Superior temporal gyrus (tissue), 1 donor: ENCODE measurements at regions not wholly inside any gene's neighbourhood (a gene's known extent, or its start where the extent isn't known, plus 50 kb on each side); places are given as distances from the start of the nearest gene placed in this dataset.

Experiments used
- DNase-seq: peaks from one replicate; pipeline ENCODE4 v3.0.0-alpha.2; 2016; ENCODE audit errors: extremely low spot score

GRCh38 chr2:45337481-45337880 is 273.6 kb downstream of the SRBD1 start:
- DNase-seq = no peak

- no peak for DNase-seq
Measured at GRCh38 chr2:45334205-45334604, 276.9 kb downstream of the SRBD1 start.

DNA sequence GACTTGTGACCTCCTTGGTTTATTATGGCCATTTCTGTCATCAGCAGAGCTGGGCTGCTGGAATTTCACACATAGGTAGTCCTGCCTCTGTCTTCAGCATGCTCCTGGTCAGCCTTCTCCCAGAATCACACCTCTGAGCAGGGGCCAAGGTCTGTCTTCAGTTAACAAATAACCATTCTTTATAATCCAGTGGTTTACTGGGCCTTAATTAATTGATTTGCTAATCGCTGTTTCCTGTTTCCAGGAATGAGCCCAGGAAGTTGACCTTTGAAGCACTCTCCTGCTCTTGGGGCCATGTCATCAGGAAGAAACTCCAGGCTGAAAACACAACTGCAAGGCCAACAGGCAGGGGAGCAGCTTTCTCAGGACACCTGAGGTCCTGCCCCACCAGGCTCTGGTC is 278.5 kb downstream of the SRBD1 start:
- no peak for DNase-seq

GRCh38 chr2:45332094-45332493 is 279.0 kb downstream of the SRBD1 start:
- DNase-seq = no peak

GRCh38 chr2:45331410-45331786 is 279.7 kb downstream of the SRBD1 start:
- DNase-seq = no peak

DNA sequence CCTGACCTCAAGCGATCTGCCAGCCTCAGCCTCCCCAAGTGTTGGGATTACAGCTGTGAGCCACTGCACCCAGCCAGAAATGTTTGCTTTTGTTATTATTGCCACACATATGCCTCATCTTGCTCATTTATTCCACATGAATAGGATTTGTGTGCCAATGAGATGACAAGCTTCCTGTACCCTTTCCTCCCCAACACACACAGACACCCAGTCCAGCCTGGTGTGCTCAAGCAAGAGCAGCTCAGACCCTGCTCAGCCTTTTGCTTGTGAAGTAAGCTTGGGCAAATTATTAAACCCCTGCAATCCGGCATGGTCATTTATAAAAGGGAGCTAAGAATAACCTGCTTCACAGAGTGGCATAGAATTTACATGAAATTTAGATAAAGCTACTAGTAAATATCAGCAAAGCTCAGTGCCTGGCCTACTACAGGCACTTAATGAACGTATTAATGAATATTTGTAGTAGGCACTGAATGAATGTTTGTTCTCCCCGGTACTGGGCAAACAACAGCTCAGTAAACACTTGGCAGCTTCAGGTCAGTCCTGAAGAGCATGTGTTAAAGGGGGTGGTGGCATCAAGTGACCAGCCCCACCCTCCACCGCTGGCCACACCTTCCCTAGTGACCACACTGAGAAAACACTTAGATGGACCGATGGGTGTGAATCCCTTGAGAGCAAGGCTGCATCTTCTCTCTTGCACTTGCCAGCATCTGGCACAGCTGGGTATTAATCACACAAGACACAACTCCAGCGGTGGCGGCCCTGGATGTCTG is 280.2 kb downstream of the SRBD1 start:
- no peak for DNase-seq

DNA sequence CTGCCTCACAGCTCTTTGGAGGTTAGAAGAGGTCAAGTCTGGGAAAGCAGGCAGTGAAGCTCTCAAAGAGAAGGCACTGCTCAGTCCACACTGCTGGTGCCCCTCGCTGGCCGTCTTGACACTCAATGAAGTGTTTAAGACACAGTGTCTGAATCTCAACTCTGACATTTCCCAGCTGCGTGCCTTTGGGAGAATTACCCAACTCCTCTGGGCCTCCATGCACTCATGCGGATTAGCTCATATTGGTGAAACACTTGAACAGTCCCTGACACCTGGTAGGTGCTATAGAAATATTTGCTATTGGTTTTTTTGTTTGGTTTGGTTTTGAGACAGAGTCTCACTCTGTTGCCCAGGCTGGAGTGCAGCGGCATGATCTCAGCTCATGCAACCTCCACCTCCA is 281.0 kb downstream of the SRBD1 start:
- DNase-seq = no peak

DNA sequence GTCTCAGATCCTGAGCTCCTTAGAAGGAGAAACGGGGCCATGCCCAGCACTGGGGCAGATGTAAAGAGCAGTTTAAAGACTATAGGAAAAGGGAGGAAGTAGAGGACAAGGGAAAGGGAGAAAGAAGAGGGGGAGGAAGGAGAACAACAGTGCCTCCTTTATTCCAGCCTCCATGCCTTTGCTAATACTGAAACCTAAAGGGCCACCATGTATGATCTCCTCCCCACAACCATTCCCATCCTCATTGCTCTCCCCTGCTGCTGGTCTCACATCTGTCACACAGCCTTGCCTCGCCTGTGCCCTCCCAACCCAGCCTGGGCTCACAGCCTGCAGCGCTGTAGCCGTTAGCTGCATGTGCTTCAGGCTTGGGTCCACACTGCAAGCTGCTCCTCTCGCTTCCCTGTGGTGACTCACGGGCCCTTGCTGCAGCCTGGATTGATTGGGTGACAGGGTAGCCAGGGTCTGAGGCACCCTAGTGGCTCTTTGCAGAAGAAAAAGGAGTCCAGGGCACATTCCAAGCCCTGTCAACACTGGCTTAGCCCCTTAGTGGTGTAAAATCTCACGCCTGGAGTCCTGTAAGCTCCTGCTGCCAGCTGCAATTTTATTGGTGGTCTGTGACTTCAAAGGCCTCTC is 281.9 kb downstream of the SRBD1 start:
- no peak for DNase-seq

DNA sequence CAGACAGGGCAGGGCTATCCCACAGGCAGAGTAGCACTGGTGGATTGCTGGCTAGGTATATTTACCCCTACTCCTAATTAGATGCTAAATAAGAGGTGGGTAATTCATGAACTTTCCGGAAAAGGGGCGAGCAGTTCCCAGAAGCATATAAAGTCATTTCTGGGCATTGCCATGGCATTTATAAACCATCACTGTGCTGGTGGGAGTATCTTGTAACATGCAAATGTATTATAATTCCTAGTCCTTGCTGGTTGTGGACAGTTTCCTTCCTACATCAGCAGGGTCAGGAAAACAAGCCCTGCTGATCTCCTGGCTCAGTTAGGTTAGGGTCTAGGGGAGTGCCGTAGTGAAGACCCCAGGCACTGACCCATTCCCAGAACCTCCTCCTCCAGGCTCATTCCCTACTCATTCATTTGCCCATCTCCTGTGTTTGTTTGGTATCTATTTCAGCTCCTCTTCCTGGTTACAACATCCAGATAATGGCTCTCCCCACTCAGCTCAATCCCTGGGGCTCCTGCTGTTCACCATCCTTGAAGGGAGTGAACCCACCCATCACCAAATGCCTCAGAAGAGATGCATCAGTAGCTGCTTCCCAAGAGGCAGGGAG is 282.7 kb downstream of the SRBD1 start:
- DNase-seq = no peak

DNA sequence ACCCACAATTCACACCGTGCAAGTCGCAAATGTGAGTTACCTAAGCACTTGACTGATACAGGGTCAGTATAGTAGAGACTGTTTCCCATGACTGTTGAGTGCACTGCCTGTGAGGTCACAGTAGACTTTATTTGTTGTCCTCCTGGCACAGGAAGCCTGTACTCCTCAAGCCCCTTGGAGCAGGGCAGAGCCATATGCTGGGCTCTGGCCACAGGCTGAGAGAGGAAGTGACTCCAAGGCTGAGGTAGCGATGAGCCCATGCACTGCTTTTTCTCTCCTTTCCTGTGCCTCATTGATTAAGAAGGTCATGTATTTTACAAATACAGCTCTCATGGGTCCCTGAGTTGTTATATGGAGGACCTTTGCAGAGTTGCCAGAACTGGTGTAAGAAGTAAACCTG is 287.7 kb downstream of the SRBD1 start:
- DNase-seq = no peak

- no peak for DNase-seq
Measured at GRCh38 chr2:45320956-45321355, 290.1 kb downstream of the SRBD1 start.

- DNase-seq = no peak
Measured at GRCh38 chr2:45319683-45320455, 291.2 kb downstream of the SRBD1 start.

DNA sequence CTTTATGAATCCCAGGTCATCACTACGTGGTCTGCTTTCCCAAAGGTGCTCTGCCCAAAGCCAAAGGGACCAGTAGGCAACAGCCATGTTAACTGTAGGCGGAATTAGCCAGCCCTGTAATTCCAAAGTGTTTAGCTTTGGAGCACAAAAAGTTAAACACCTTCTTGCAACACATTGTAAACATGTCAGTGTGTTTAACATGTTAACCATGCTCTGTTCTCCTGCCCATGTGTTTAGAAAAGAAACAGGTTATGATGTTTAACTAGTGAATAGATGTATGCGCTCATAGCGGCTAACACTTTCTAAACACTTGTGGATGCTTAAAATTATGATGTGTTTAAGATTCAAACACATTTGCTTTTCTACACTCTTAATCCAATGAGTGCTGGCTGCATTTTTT is 292.4 kb downstream of the SRBD1 start:
- no peak for DNase-seq

DNA sequence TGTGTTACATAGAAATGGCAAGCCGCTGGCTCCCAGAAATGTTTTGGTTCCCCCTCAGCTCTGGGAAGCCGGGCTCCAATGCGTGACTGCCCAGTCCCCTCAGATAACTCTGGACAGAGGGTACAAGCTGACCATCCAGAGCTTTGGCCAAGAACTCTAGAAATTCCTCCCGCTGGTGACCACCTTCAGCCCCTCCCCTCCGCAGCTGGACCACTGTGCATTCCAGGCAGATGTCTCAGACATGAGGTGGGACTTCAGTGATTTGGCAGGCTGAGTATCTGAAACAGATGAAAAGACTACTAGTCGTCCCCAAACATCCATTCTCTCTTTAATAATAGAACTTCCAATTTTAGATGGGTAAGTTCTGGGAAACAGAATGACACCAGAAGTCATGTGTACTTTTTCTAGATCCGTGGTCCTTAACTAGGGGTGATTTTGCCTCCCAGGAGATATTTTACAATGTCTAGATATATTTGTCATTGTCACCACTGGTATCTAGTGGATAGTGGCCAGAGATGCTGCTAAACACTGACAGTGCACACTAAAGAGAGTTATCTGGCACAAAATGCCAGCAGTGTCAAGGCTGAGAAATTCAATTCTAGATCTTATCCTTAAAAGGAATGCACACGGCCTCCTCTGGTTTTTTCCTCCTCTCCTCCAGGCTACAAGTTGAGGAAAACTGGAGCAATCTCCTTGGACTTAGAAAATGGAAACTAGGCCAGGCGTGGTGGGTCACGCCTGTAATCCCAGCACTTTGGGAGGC is 294.3 kb downstream of the SRBD1 start:
- DNase-seq = no peak

- no peak for DNase-seq
Measured at GRCh38 chr2:45315861-45316260, 295.2 kb downstream of the SRBD1 start.

- no peak for DNase-seq
Measured at GRCh38 chr2:45312275-45312674, 298.8 kb downstream of the SRBD1 start.

DNA sequence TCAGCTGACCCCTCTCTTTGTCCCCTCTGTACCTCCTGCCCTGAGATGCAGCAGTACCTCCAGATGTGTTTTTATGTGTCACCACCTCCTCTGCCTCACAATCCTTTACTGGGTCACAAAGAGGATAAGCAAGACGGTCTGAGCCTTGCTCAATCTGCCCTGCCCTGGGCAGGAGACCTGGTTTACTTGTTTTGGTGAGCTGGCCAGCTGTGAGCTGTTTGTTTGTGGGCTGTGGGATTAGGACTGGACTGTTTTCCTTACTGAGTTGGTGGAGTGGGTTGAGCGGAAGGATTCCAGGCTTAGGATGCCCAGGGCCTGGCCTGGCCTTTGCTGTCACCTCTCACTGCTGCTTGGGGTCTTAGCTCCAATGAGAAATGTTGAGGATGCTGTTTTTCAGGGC is 299.5 kb downstream of the SRBD1 start:
- DNase-seq = no peak

DNA sequence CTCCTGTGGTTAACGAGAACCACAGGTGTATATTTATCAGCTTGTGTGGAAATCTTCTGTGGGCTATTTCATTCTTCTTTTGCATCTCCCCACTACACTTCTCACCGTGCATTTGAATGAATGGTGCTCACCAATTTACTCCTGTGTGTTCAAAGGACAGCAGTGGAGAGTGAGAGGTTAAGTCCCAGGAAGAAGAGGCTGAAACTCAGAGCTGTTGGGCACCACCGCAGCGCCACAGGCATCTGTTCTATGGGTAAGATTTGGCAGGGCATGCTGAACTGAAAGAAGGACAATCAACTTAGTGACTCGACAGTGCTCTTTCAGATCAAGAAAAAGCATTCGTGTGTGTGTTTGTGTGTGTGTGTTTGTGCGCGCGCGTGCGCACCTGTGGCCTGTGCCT is 297.9 kb upstream of the SIX2 start:
- DNase-seq = no peak

GRCh38 chr2:45305599-45305998 is 296.3 kb upstream of the SIX2 start:
- no peak for DNase-seq

DNA sequence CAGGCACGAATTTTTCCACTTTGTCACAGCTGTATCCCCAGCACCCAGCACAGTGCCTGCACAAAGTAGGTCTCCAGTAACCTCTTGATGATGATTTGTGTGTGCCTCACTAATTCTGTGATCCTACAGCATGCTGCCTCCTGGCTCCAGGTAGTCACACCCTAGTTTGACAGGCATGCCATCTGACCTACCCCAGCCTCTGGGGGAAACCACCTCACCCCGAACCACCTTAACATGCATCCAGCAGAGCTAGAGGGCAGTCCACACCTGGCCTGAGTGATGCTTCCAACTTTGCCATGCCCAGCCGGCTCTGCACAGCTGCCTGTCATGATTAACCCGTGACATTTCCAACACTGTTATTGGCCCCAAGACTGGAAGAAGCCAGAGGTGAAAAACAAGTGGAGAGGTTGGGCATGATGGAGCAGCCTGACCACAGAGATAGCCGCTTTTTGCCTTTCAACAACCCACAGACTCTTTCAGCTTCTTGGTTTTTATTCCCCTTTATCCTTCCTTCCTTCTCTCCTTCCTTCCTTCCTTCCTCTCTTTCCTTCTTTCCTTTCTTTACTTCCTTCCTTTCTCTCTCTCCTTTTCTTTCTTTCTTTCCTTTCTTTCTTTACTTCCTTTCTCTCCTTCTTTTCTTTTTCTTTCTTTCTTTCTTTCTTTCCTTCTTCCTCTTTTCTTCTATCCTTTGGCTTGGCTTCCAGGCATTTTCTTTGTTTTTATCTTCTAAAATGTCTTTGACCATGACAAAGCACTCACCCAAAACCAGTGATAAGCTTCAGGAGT is 294.4 kb upstream of the SIX2 start:
- DNase-seq = no peak
